H9 (cell line): ENCODE measurements at regions not wholly inside any gene's neighbourhood (a gene's known extent, or its start where the extent isn't known, plus 50 kb on each side); places are given as distances from the start of the nearest gene placed in this dataset.
"Not testable (repeated sequence)": the region's sequence is repeated elsewhere in the genome, so short reads cannot be mapped to it uniquely, and the experiment has no call there.

Source experiments
- DNase-seq: peaks from one replicate; pipeline ENCODE4 v3.0.0-alpha.2; 2017
- H2AFZ ChIP-seq: one replicate; pipeline ENCODE4 v1.6.1; 2013; ENCODE audit warnings: mild to moderate bottlenecking, low read length, control low read depth, moderate library complexity
- H2AK5ac ChIP-seq: 2 replicates; pipeline ENCODE4 v1.6.1; 2013; ENCODE audit warnings: low read length, control low read depth, mixed read lengths; ENCODE audit not compliant: insufficient read length
- H2BK120ac ChIP-seq: one replicate; pipeline ENCODE4 v1.6.1; 2013; ENCODE audit warnings: low read depth, mild to moderate bottlenecking, low read length, control low read depth, inconsistent platforms; ENCODE audit not compliant: poor library complexity, severe bottlenecking
- H2BK12ac ChIP-seq: 2 replicates; pipeline ENCODE4 v1.6.1; 2013; ENCODE audit warnings: low read length, control low read depth, mixed read lengths, low read depth; ENCODE audit not compliant: insufficient read length
- H2BK15ac ChIP-seq: 2 replicates; pipeline ENCODE4 v1.6.1; 2013; ENCODE audit warnings: low read depth, low read length, control low read depth
- H2BK20ac ChIP-seq: one replicate; pipeline ENCODE4 v1.6.1; 2013; ENCODE audit warnings: low read depth, mild to moderate bottlenecking, low read length, control low read depth, inconsistent platforms; ENCODE audit not compliant: poor library complexity, severe bottlenecking
- H2BK5ac ChIP-seq: 2 replicates; pipeline ENCODE4 v1.6.1; 2013; ENCODE audit warnings: low read length, control low read depth, mixed read lengths; ENCODE audit not compliant: insufficient read length
- H3K14ac ChIP-seq: 2 replicates; pipeline ENCODE4 v1.6.1; 2013; ENCODE audit warnings: low read length, control low read depth; ENCODE audit not compliant: insufficient read depth
- H3K18ac ChIP-seq: 2 replicates; pipeline ENCODE4 v1.6.1; 2013; ENCODE audit warnings: low read depth, mild to moderate bottlenecking, mixed read lengths, low read length, control low read depth; ENCODE audit not compliant: insufficient read length
- H3K23ac ChIP-seq: 2 replicates; pipeline ENCODE4 v1.6.1; 2013; ENCODE audit warnings: low read length, control low read depth, mixed read lengths, low read depth; ENCODE audit not compliant: insufficient read length
- H3K23me2 ChIP-seq: 2 replicates; pipeline ENCODE4 v1.6.1; 2013; ENCODE audit warnings: low read depth, mild to moderate bottlenecking, mixed read lengths, low read length, control low read depth; ENCODE audit not compliant: insufficient read length, poor library complexity, severe bottlenecking
- H3K27ac ChIP-seq: 2 replicates; pipeline ENCODE4 v1.5.1; 2013; ENCODE audit warnings: low read length, control low read depth, mixed read lengths, low read depth; ENCODE audit not compliant: insufficient read length
- H3K27me3 ChIP-seq: 2 replicates; pipeline ENCODE4 v1.6.1; 2013; ENCODE audit warnings: low read length, control low read depth, inconsistent platforms; ENCODE audit not compliant: insufficient read depth
- H3K4ac ChIP-seq: 2 replicates; pipeline ENCODE4 v1.6.1; 2013; ENCODE audit warnings: low read depth, mild to moderate bottlenecking, control low read depth, inconsistent platforms, low read length, moderate library complexity
- H3K4me1 ChIP-seq: 2 replicates; pipeline ENCODE4 v1.6.1; 2013; ENCODE audit warnings: low read length, control low read depth, inconsistent platforms; ENCODE audit not compliant: insufficient read depth
- H3K4me2 ChIP-seq: 2 replicates; pipeline ENCODE4 v1.6.1; 2013; ENCODE audit warnings: low read length, control low read depth, mixed read lengths; ENCODE audit not compliant: insufficient read length, insufficient read depth
- H3K56ac ChIP-seq: 2 replicates; pipeline ENCODE4 v1.6.1; 2013; ENCODE audit warnings: low read depth, mild to moderate bottlenecking, mixed read lengths, low read length, control low read depth; ENCODE audit not compliant: insufficient read length
- H3K79me1 ChIP-seq: 2 replicates; pipeline ENCODE4 v1.6.1; 2013; ENCODE audit warnings: low read depth, mild to moderate bottlenecking, moderate library complexity, low read length, control low read depth, inconsistent platforms; ENCODE audit not compliant: insufficient read depth, poor library complexity, severe bottlenecking
- H3K79me2 ChIP-seq: 2 replicates; pipeline ENCODE4 v1.6.1; 2013; ENCODE audit warnings: low read length, control low read depth, inconsistent platforms; ENCODE audit not compliant: insufficient read depth
- H3K9ac ChIP-seq: 2 replicates; pipeline ENCODE4 v1.6.1; 2013; ENCODE audit warnings: low read length, control low read depth, mixed read lengths; ENCODE audit not compliant: insufficient read length; ENCODE audit errors: extremely low read depth
- H3K9me3 ChIP-seq: one replicate; pipeline ENCODE4 v1.6.1; 2013; ENCODE audit warnings: low read depth, low read length, inconsistent platforms; ENCODE audit not compliant: control insufficient read depth
- H3T11ph ChIP-seq: one replicate; pipeline ENCODE4 v1.6.1; 2013; ENCODE audit warnings: mild to moderate bottlenecking, low read length, control low read depth, inconsistent platforms
- H4K20me1 ChIP-seq: one replicate; pipeline ENCODE4 v1.6.1; 2013; ENCODE audit not compliant: control insufficient read depth, insufficient read length, insufficient read depth
- H4K5ac ChIP-seq: 2 replicates; pipeline ENCODE4 v1.6.1; 2013; ENCODE audit warnings: low read depth, mild to moderate bottlenecking, mixed read lengths, low read length, control low read depth; ENCODE audit not compliant: insufficient read length
- H4K8ac ChIP-seq: replicated peaks from 2 replicates; pipeline ENCODE4 v1.6.1; 2013; ENCODE audit warnings: low read length, control low read depth, mixed read lengths, low read depth; ENCODE audit not compliant: insufficient read length
- H4K91ac ChIP-seq: 2 replicates; pipeline ENCODE4 v1.6.1; 2013; ENCODE audit warnings: low read depth, mild to moderate bottlenecking, moderate library complexity, mixed read lengths, low read length, control low read depth; ENCODE audit not compliant: insufficient read length
- H3K27ac Mint-ChIP-seq, 3 experiments: 2 replicates in 2 of 3; 3 replicates in 1 of 3; pipeline ENCODE4 v1.8.0; 2020 to 2021; ENCODE audit warnings: mixed read lengths in 3 of 3, mild to moderate bottlenecking in 1 of 3, moderate library complexity in 1 of 3
- H3K27me3 Mint-ChIP-seq: 2 replicates; pipeline ENCODE4 v1.8.0; 2021; ENCODE audit warnings: low read depth, mild to moderate bottlenecking, moderate library complexity, mixed read lengths
- H3K36me3 Mint-ChIP-seq, 3 experiments: 2 replicates in 2 of 3; 3 replicates in 1 of 3; pipeline ENCODE4 v1.8.0; 2020 to 2021; ENCODE audit warnings: low read depth in 3 of 3, mixed read lengths in 3 of 3; ENCODE audit not compliant: insufficient read depth in 1 of 3
- H3K4me1 Mint-ChIP-seq, 2 experiments: 2 replicates each; pipeline ENCODE4 v1.8.0; 2020; ENCODE audit warnings: mixed read lengths in 2 of 2
- H3K4me3 Mint-ChIP-seq, 2 experiments: 2 replicates in 1 of 2; 3 replicates in 1 of 2; pipeline ENCODE4 v1.8.0; 2020 to 2021; ENCODE audit warnings: mild to moderate bottlenecking in 2 of 2, mixed read lengths in 2 of 2, moderate library complexity in 1 of 2
- H3K9me3 Mint-ChIP-seq, 2 experiments: 2 replicates in 1 of 2; 3 replicates in 1 of 2; pipeline ENCODE4 v1.8.0; 2020; ENCODE audit warnings: mild to moderate bottlenecking in 2 of 2, mixed read lengths in 2 of 2, moderate library complexity in 1 of 2
- WGBS: extraction: QIAGEN DNeasy Blood & Tissue Kit; methylation state at CpG from one replicate; pipeline ENCODE4 v1.1.7; 2013; ENCODE audit warnings: missing lambda C conversion rate, low lambda C conversion rate, mixed read lengths; ENCODE audit not compliant: insufficient read length; ENCODE audit errors: extremely low coverage; 5-methylcytosine and 5-hydroxymethylcytosine counted together

GRCh38 chr11:49326651-49327050 lies 118.2 kb upstream of the FOLH1 start:
- H3K18ac ChIP-seq, H3K27ac ChIP-seq, H3K9me3 ChIP-seq, H3T11ph ChIP-seq, H2BK15ac ChIP-seq, H4K20me1 ChIP-seq, H3K4me1 ChIP-seq, H3K4ac ChIP-seq, H3K56ac ChIP-seq, H3K4me3 Mint-ChIP-seq, H3K79me2 ChIP-seq, H2BK120ac ChIP-seq, H2BK5ac ChIP-seq, H3K27me3 Mint-ChIP-seq, H3K14ac ChIP-seq, H3K27me3 ChIP-seq, H3K23ac ChIP-seq, H4K5ac ChIP-seq, H3K79me1 ChIP-seq, H3K9ac ChIP-seq, H3K27ac Mint-ChIP-seq, H4K8ac ChIP-seq, H2AFZ ChIP-seq, H3K4me2 ChIP-seq, H2BK12ac ChIP-seq, H3K23me2 ChIP-seq, H2AK5ac ChIP-seq, H2BK20ac ChIP-seq, H4K91ac ChIP-seq: not testable (repeated sequence)
- Mint-ChIP-seq H3K9me3 (peaks cover 13 to 19% of the 10 kb centered on the region in 2 experiments), H3K4me1 (peaks cover 10 to 16% of the 10 kb centered on the region in 2 experiments), H3K36me3 (peaks cover 0 to 15% (median 5%) of the 10 kb centered on the region in 3 experiments; a peak in 3 of 7 replicates)
- WGBS = no CpG with 5 or more reads among the region's 3 CpGs
- peak; percentile 27 for DNase-seq
